ENCODE measurements at regions not wholly inside any gene's neighbourhood (a gene's known extent, or its start where the extent isn't known, plus 50 kb on each side); places are given as distances from the start of the nearest gene placed in this dataset.
"Not testable (repeated sequence)": the region's sequence is repeated elsewhere in the genome, so short reads cannot be mapped to it uniquely, and the experiment has no call there.

- Mint-ChIP-seq H3K27ac (no peak overlapping the region), H3K4me3 (no peak overlapping the region), H3K4me1 (peaks cover 6% of the 10 kb centered on the region), H3K36me3 (no peaks in the 10 kb centered on the region), H3K9me3 (peaks cover 7% of the 10 kb centered on the region), H3K27me3 (ENCODE audit: low read depth) (no peaks in the 10 kb centered on the region)
- no peak for TF ChIP-seq CTCF (IDR thresholded peaks at IDR 0.05; ENCODE audit: unreplicated experiment)
- DNase-seq (ENCODE audit: low spot score in 2 of 2, unreplicated experiment in 2 of 2), result no peak
Observed at GRCh38 chr12:41992692-41993215, 151.9 kb downstream of the GXYLT1 start.

- Mint-ChIP-seq H3K9me3 (peaks cover 7% of the 10 kb centered on the region), H3K36me3 (no peaks in the 10 kb centered on the region), H3K4me3 (no peak overlapping the region), H3K27ac (no peak overlapping the region), H3K4me1 (peaks cover 6% of the 10 kb centered on the region), H3K27me3 (ENCODE audit: low read depth) (no peaks in the 10 kb centered on the region)
- TF ChIP-seq CTCF (IDR thresholded peaks at IDR 0.05; ENCODE audit: unreplicated experiment), result no peak
- DNase-seq (ENCODE audit: low spot score in 2 of 2, unreplicated experiment in 2 of 2), result no peak
Observed at GRCh38 chr12:41992022-41992421, 152.7 kb downstream of the GXYLT1 start.

GRCh38 chr12:41988715-41989114 lies 156.0 kb downstream of the GXYLT1 start:
- no peak overlapping the region for H3K27ac Mint-ChIP-seq

GRCh38 chr12:41986513-41986912 lies 158.2 kb downstream of the GXYLT1 start:
- H3K4me3 Mint-ChIP-seq; H3K36me3 Mint-ChIP-seq; H3K9me3 Mint-ChIP-seq; H3K27me3 Mint-ChIP-seq (ENCODE audit: low read depth); DNase-seq (ENCODE audit: low spot score in 2 of 2, unreplicated experiment in 2 of 2); H3K27ac Mint-ChIP-seq: not testable (repeated sequence)
- peaks cover 19% of the 10 kb centered on the region for H3K4me1 Mint-ChIP-seq

More at GRCh38 chr12:41988715-41989114, 156.0 kb downstream of the GXYLT1 start:
- no peak overlapping the region for H3K4me3 Mint-ChIP-seq
- H3K36me3 Mint-ChIP-seq, result no peaks in the 10 kb centered on the region
- H3K4me1 Mint-ChIP-seq, result peaks cover 9% of the 10 kb centered on the region
- no peak for TF ChIP-seq CTCF (IDR thresholded peaks at IDR 0.05; ENCODE audit: unreplicated experiment)
- peaks cover 7% of the 10 kb centered on the region for H3K9me3 Mint-ChIP-seq
- DNase-seq (ENCODE audit: low spot score in 2 of 2, unreplicated experiment in 2 of 2), result no peak
- no peaks in the 10 kb centered on the region for H3K27me3 Mint-ChIP-seq (ENCODE audit: low read depth)

GRCh38 chr12:41983856-41984255 lies 160.8 kb downstream of the GXYLT1 start:
- H3K4me1 Mint-ChIP-seq, result peaks cover 40% of the 10 kb centered on the region
- DNase-seq (ENCODE audit: low spot score in 2 of 2, unreplicated experiment in 2 of 2), result no peak
- peaks cover 4% of the 10 kb centered on the region for H3K36me3 Mint-ChIP-seq
- peaks cover 10% of the 10 kb centered on the region for H3K9me3 Mint-ChIP-seq
- no peaks in the 10 kb centered on the region for H3K27me3 Mint-ChIP-seq (ENCODE audit: low read depth)
- H3K4me3 Mint-ChIP-seq, result no peak overlapping the region
- H3K27ac Mint-ChIP-seq, result no peak overlapping the region
- TF ChIP-seq CTCF (IDR thresholded peaks at IDR 0.05; ENCODE audit: unreplicated experiment), result no peak

- Mint-ChIP-seq H3K36me3 (peaks cover 4% of the 10 kb centered on the region), H3K4me1 (peaks cover 40% of the 10 kb centered on the region), H3K27me3 (ENCODE audit: low read depth) (no peaks in the 10 kb centered on the region), H3K4me3 (no peak overlapping the region), H3K9me3 (peaks cover 6% of the 10 kb centered on the region), H3K27ac (no peak overlapping the region)
- no peak for DNase-seq (ENCODE audit: low spot score in 2 of 2, unreplicated experiment in 2 of 2)
- no peak for TF ChIP-seq CTCF (IDR thresholded peaks at IDR 0.05; ENCODE audit: unreplicated experiment)
Observed at GRCh38 chr12:41983394-41983793, 161.3 kb downstream of the GXYLT1 start.
